IgD-negative memory B cell (primary cell): ENCODE measurements at regions not wholly inside any gene's neighbourhood (a gene's known extent, or its start where the extent isn't known, plus 50 kb on each side); places are given as distances from the start of the nearest gene placed in this dataset.

Source experiments
- H3K27ac Mint-ChIP-seq, 3 donors: one replicate each; pipeline ENCODE4 v1.8.0; 2020 to 2022; ENCODE audit warnings: mild to moderate bottlenecking in 3 of 3, mixed read lengths in 3 of 3, moderate library complexity in 1 of 3
- H3K27me3 Mint-ChIP-seq: one replicate; pipeline ENCODE4 v1.8.0; 2021; ENCODE audit warnings: mixed read lengths
- H3K36me3 Mint-ChIP-seq: one replicate; pipeline ENCODE4 v1.8.0; 2020; ENCODE audit warnings: mild to moderate bottlenecking, mixed read lengths
- H3K4me1 Mint-ChIP-seq, 3 donors: one replicate each; pipeline ENCODE4 v1.8.0; 2020 to 2022; ENCODE audit warnings: mixed read lengths in 3 of 3, mild to moderate bottlenecking in 1 of 3
- H3K4me3 Mint-ChIP-seq, 4 donors: one replicate each; pipeline ENCODE4 v1.8.0; 2020 to 2022; ENCODE audit warnings: mild to moderate bottlenecking in 4 of 4, mixed read lengths in 4 of 4, moderate library complexity in 3 of 4
- H3K9me3 Mint-ChIP-seq, 3 donors: one replicate each; pipeline ENCODE4 v1.8.0; 2020 to 2021; ENCODE audit warnings: mixed read lengths in 3 of 3, mild to moderate bottlenecking in 1 of 3

DNA sequence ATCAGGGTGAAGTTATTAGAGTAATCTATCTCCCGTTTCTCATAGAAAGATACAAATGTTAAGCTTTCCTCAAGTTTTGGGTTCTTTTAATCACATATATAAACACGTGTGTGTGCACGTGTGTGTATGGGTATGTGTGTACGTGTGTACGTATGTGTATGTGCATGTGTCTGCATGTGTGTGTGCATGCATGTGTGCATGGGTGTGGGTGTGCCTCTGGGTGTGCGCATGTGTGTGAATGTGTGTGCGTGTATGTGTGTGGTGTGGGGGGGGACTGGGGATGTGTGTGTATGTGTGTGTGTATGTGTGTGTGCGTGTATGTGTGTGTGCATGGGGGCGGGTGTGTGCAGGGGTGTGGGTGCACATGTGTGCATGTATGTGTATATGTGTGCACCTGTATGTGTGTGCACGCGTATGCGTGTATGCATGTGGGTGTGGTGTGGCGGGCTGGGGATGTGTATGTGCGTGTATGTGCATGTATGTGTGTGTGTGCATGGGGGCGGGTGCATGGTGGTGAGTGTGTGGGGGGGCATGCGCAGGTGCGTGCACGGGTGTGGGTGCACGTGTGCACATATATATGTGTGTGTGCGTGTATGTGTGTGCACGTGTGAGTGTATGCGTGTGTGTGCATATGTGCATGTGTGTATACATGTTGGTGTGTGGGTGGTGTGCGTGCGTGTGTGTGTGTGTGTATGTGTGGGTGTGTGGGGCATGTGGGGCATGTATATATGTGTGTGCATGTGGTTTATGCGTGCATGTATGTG is 304.0 kb downstream of the MBD2 start:
- Mint-ChIP-seq H3K9me3 (peaks cover 0 to 2% (median 0%) of the 10 kb centered on the region in 3 donors), H3K36me3 (no peaks in the 10 kb centered on the region), H3K4me1 (peaks cover 0 to 1% (median 0%) of the 10 kb centered on the region in 3 donors), H3K27me3 (no peaks in the 10 kb centered on the region), H3K4me3 (no peak overlapping the region), H3K27ac (no peak overlapping the region)

DNA sequence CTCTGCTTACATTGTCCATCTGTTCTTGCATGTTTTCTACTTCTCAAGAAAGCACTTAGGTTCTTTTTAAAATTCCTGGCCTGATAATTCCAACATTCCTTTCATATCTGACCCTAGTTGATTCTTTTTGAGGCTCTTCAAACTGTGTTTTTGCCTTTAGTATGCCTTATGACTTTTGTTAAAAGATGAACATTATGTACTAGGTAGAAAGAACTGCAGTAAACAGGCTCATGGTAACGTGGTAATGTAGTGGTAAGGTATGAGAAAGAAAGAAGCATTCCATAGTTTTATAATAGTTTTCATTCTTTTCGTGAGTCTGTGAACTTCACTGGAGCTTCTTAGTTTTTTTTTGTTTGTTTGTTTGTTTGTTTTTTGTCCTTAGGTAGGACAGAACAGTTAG is 306.4 kb downstream of the MBD2 start:
- H3K27ac Mint-ChIP-seq: no peak overlapping the region
- H3K4me3 Mint-ChIP-seq: no peak overlapping the region
- H3K4me1 Mint-ChIP-seq: peaks cover 0 to 1% (median 0%) of the 10 kb centered on the region in 3 donors
- H3K36me3 Mint-ChIP-seq: no peaks in the 10 kb centered on the region
- H3K9me3 Mint-ChIP-seq: peaks cover 0 to 3% (median 2%) of the 10 kb centered on the region in 3 donors
- H3K27me3 Mint-ChIP-seq: no peaks in the 10 kb centered on the region

DNA sequence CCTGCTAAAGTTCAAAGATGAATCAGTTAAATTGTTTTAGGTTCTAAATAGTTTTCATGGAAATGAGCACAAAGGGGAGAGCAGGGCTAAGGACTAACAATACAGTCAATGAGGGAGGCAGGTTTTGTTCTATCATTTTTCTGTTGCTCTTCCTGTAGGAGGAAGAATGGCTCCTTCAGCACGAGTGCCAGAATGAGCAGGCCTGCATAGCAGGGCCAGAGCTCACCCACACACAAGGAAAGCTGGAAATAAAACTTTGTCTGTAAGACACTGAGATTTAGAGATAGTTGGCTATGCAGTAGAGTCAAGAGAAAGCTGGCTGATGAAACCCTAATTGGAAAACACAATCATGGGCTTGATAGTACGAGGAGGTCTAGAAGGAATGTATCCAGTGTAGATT is 313.3 kb downstream of the MBD2 start:
- Mint-ChIP-seq H3K4me1 (no peaks in the 10 kb centered on the region), H3K27ac (no peak overlapping the region), H3K36me3 (no peaks in the 10 kb centered on the region), H3K9me3 (peaks cover 0 to 3% (median 2%) of the 10 kb centered on the region in 3 donors), H3K4me3 (no peak overlapping the region), H3K27me3 (peaks cover 3% of the 10 kb centered on the region)

DNA sequence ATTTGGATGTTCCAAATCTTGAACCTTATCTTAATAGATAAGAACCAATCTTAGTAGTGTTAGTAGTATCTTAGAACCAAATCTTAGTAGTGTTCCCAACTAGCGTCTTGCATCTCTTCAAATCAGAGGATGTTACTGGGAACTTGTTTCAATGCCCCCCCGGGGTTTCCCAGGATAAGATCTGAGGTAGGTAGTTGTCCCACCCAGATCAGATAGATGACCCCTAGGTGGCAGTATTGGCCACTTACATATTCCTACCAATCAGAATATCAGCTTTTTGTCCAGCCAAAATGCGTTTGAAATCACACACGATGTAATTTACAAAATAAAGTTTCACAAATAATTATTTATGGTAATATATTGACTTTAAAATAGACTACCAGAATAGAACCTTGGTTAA is 314.8 kb downstream of the MBD2 start:
- Mint-ChIP-seq H3K36me3 (no peaks in the 10 kb centered on the region), H3K9me3 (peaks cover 0 to 3% (median 2%) of the 10 kb centered on the region in 3 donors), H3K27ac (no peak overlapping the region), H3K4me1 (no peaks in the 10 kb centered on the region), H3K27me3 (peaks cover 4% of the 10 kb centered on the region), H3K4me3 (no peak overlapping the region)

DNA sequence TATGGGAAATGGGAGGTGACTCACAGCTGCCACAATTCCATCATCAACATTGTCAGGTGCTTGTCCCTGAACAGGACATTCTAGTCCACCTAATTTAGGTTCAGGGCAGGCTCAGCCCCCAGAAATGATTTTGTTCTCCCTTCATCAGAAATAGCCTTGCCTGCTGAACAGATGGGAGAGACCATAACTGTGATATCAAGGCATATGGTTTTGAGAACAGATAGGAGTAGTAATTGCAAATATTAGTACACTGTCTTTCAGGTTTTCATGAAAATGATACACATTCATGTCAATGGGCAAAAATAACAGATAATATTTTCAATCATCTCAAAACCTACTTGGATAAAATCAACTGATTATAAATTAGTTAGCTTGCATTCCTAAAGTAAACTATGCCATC is 316.5 kb downstream of the MBD2 start:
- no peak overlapping the region for H3K27ac Mint-ChIP-seq
- peaks cover 0 to 2% (median 0%) of the 10 kb centered on the region in 3 donors for H3K9me3 Mint-ChIP-seq
- H3K4me3 Mint-ChIP-seq: no peak overlapping the region
- peaks cover 8% of the 10 kb centered on the region for H3K27me3 Mint-ChIP-seq
- no peaks in the 10 kb centered on the region for H3K4me1 Mint-ChIP-seq
- H3K36me3 Mint-ChIP-seq: no peaks in the 10 kb centered on the region

DNA sequence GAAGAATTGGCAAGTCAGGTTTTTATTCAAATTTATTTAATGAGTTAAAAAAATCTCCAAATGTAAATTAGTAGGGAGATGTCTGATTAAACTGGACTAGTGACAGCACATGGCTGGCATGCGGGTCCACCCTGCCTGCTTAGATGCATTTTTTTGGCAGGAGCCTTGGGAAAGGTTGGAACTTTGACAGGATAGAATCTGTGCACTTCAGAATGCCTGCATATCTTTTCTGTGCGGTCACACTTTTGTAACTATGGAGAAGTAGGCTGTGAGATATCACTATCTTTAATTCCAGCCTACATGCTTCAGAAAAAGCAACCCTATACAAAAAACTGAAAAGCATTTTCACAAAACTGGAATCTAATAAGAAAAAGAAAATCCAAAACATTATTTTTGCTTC is 317.8 kb downstream of the MBD2 start:
- Mint-ChIP-seq H3K27me3 (peaks cover 8% of the 10 kb centered on the region), H3K36me3 (no peaks in the 10 kb centered on the region), H3K4me1 (no peaks in the 10 kb centered on the region), H3K27ac (no peak overlapping the region), H3K4me3 (no peak overlapping the region), H3K9me3 (peaks cover 0 to 2% (median 0%) of the 10 kb centered on the region in 3 donors)

DNA sequence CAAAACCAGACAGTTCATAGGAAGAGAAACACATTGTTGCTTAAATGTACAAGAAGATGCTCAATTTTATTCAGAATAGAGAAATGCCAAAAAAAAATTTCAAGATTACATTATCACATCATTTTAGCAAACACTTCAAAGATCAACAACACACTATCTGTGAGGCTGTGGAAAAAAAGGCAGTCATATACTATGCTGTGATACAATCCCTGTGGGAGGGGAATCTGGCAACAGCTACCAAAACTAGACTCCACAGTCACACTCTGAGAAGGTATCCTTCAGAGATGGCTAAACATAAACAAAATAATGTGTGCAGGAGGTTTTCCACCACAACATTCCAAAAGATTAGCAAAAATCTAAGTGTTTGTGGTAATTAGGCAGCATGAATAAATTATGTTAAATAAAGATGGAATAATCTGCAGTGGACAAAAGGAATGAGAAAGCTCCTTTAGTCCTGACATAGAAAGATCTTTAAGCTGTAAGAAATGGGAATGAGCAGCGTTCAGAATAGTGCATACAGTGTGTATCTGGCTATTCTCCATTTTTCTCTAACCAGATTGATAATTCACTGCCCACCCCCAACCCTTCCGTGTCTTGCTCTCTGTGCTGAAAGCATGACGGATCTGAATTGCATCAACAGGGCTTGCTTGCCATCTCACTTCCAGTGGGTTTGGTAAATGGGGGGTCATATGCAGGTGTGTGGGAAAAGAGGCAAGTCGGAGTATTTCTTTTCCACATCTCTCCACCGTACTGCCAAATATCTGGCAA is 329.6 kb downstream of the MBD2 start:
- H3K27ac Mint-ChIP-seq: no peak overlapping the region
- no peaks in the 10 kb centered on the region for H3K27me3 Mint-ChIP-seq
- H3K4me1 Mint-ChIP-seq: no peaks in the 10 kb centered on the region
- H3K4me3 Mint-ChIP-seq: no peak overlapping the region
- H3K9me3 Mint-ChIP-seq: peaks cover 0 to 2% (median 0%) of the 10 kb centered on the region in 3 donors
- H3K36me3 Mint-ChIP-seq: no peaks in the 10 kb centered on the region

DNA sequence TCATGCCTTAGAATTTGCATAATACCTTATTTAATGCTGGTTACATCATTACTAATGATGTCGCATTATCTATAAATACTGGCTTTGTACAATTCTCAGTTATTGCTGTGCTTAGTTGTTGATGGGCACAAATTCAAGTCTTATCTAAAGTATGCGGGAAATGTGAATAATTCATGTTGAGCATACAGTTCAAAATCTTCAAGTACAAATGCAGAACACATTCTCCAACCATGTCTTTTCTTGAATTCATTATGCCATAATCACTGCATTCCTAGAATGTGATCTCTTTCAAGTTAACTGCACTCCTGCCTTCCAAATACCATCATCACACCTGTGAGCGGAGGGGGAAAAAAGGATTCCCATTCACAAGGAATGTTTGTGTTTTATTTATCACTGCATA is 337.0 kb downstream of the MBD2 start:
- no peaks in the 10 kb centered on the region for H3K27me3 Mint-ChIP-seq
- H3K9me3 Mint-ChIP-seq: peaks cover 0 to 2% (median 0%) of the 10 kb centered on the region in 3 donors
- H3K27ac Mint-ChIP-seq: no peak overlapping the region
- H3K4me3 Mint-ChIP-seq: no peak overlapping the region
- H3K4me1 Mint-ChIP-seq: no peaks in the 10 kb centered on the region
- H3K36me3 Mint-ChIP-seq: no peaks in the 10 kb centered on the region

DNA sequence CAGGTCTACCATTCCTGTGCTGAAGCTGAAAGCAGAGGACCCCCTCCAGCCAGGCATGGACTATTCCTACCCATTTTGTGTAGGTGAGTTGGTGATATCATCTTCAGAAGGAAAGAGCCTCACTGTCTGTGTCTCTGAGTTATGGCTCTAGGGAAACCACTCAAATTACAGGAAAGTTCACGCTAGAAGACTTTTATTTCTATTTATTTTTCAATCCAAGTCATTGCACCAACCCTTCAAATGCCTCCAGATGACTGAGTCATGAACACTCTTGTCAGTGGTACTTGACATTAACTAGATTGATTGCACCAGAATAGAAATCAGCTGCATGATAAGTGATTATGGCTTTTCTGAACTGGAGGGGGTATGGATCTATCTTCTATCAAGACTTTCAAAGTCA is 338.4 kb downstream of the MBD2 start:
- H3K4me3 Mint-ChIP-seq: no peak overlapping the region
- peaks cover 0 to 2% (median 0%) of the 10 kb centered on the region in 3 donors for H3K9me3 Mint-ChIP-seq
- H3K4me1 Mint-ChIP-seq: no peaks in the 10 kb centered on the region
- H3K27ac Mint-ChIP-seq: no peak overlapping the region
- no peaks in the 10 kb centered on the region for H3K36me3 Mint-ChIP-seq
- H3K27me3 Mint-ChIP-seq: no peaks in the 10 kb centered on the region

DNA sequence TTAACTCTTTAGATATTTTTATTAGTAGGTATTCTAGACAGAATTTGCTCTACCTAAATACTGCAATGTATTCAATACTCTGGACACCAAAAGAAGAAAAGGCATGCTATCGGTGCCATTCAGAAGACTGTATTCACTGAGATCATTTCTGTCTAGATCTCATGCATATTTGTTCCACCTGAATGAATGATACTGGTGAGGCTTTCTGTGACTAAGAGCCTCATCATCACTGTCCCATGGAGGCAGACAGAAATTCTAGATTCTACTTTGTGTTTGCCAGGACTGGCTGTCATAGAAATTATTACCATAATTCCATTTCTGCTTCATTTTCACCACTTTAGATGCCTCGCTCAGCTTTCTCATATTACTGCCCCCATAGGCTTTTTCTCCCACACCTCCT is 340.7 kb downstream of the MBD2 start:
- Mint-ChIP-seq H3K9me3 (no peaks in the 10 kb centered on the region), H3K4me3 (no peak overlapping the region), H3K36me3 (no peaks in the 10 kb centered on the region), H3K27me3 (no peaks in the 10 kb centered on the region), H3K27ac (no peak overlapping the region), H3K4me1 (no peaks in the 10 kb centered on the region)

DNA sequence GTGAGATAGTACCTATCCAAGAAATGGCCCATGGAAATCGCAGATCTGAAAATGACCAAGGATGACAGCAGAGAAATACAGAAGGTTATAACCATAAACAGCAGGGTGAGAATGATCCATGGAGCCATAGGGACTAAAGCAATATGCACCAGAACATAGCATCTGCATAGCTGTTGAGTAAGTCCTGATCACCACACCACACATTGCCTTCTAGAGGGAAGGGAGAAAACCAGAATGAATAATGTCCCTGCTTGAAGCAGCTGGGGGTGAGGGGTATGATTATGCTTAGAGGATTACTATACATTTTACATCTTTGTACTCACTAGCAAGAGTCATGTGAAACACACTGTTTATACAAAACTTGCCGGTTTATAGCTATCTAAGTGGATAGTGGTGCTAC is 350.4 kb downstream of the MBD2 start:
- Mint-ChIP-seq H3K27me3 (no peaks in the 10 kb centered on the region), H3K4me3 (no peak overlapping the region), H3K27ac (no peak overlapping the region), H3K4me1 (no peaks in the 10 kb centered on the region), H3K9me3 (peaks cover 2 to 7% (median 4%) of the 10 kb centered on the region in 3 donors), H3K36me3 (no peaks in the 10 kb centered on the region)

DNA sequence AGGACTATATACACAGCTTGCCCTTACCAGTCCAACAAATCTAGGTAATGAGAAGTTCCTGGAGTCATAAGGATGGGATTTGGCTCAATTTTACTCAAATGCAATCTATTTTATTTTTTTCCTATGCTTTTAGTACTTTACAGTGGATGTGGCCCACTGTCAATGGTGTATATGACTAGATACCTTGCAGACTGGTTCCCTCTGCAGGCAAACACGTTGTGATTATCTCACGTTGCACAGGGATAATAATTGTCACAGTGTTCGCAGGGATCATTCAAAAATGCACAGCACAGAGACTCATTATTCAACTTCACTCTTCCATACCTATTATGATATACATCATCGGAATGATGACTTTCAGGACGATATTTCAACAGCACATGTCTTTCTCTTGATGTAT is 359.7 kb downstream of the MBD2 start:
- H3K36me3 Mint-ChIP-seq: no peaks in the 10 kb centered on the region

DNA sequence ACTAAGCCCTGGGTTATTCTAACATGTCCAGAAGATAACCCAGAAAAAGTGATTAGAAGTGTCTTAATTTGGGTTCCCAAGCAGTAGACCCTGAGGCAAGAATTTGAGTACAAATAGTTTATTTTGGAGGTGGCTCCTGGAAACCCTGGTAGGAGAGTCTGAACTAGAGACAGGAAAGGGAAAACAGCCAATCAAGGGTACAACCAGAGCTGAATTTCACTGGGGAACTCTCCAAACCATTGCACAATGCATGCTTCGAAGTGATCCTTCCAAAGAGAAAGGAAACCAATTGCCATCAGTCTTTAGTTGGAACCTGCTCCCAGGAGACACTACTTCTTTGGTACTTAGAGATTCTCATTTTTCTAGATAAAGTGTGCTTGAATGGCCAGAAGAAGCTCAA is 361.5 kb downstream of the MBD2 start:
- no peaks in the 10 kb centered on the region for H3K9me3 Mint-ChIP-seq
- no peaks in the 10 kb centered on the region for H3K36me3 Mint-ChIP-seq
- H3K27ac Mint-ChIP-seq: no peak overlapping the region
- no peaks in the 10 kb centered on the region for H3K4me1 Mint-ChIP-seq
- H3K27me3 Mint-ChIP-seq: no peaks in the 10 kb centered on the region
- H3K4me3 Mint-ChIP-seq: no peak overlapping the region

More for the DNA sequence above, 359.7 kb downstream of the MBD2 start:
- Mint-ChIP-seq H3K27me3 (no peaks in the 10 kb centered on the region), H3K4me3 (no peak overlapping the region), H3K9me3 (no peaks in the 10 kb centered on the region), H3K27ac (no peak overlapping the region), H3K4me1 (no peaks in the 10 kb centered on the region)

DNA sequence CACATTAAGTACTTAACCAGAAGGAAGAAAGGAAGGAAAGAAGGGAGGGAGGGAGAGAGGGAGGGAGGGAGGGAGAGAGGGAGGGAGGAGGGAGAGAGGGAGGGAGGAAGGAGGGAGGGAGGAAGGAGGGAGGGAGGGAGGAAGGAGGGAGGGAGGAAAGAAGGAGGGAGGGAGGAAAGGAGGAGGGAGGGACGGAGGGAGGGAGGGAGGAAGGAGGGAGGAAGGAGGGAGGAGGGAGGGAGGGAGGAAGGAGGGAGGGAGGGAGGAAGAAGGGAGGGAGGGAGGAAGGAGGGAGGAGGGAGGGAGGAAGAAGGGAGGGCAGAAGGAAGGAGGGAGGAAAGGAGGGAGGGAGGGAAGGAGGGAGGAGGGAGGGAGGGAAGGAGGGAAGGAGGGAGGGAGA is 363.3 kb downstream of the MBD2 start:
- no peaks in the 10 kb centered on the region for H3K27me3 Mint-ChIP-seq
- no peaks in the 10 kb centered on the region for H3K4me1 Mint-ChIP-seq
- H3K9me3 Mint-ChIP-seq: peaks cover 0 to 4% (median 0%) of the 10 kb centered on the region in 3 donors
- no peak overlapping the region for H3K4me3 Mint-ChIP-seq
- no peak overlapping the region for H3K27ac Mint-ChIP-seq
- no peaks in the 10 kb centered on the region for H3K36me3 Mint-ChIP-seq

DNA sequence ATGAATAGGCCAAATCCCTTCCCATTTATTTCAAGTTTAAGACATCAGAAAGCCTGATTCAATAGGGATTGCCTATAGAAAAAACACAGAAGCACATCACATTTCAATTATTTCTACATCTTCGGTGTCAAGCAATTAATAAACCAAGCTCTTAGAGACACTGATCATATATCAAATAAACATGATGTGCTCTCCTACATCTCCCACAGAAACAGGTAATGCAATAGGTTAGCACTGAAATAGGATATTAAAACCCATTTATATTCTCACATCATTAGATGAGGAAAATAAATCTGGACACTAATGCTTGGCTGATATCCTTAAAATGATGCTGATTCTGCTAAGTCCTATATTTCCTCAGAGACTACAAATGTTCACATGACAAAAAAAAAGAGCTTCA is 364.7 kb downstream of the MBD2 start:
- peaks cover 0 to 4% (median 0%) of the 10 kb centered on the region in 3 donors for H3K9me3 Mint-ChIP-seq
- H3K4me3 Mint-ChIP-seq: no peak overlapping the region
- no peaks in the 10 kb centered on the region for H3K4me1 Mint-ChIP-seq
- H3K36me3 Mint-ChIP-seq: no peaks in the 10 kb centered on the region
- no peak overlapping the region for H3K27ac Mint-ChIP-seq
- no peaks in the 10 kb centered on the region for H3K27me3 Mint-ChIP-seq

DNA sequence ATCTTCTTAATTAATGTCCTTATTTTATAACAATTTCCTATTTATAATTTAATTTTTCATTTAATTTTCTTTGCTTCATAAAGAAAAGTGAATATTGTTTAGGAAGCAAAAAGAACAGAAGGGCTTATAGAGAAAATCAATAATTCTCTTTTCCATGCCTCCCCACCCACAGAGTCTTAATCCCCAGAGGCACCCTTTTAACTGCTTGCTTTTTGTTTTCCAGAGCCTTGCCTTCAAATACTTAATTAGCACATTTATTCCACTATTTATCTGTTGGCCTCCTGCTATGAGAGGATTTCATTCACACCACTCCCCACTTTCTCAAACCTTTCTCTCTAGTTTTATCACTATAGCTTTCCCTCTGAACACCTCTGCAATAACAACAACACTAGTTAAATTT is 373.6 kb downstream of the MBD2 start:
- Mint-ChIP-seq H3K9me3 (peaks cover 1 to 8% (median 3%) of the 10 kb centered on the region in 3 donors), H3K4me3 (no peak overlapping the region), H3K36me3 (no peaks in the 10 kb centered on the region), H3K27ac (no peak overlapping the region), H3K4me1 (no peaks in the 10 kb centered on the region), H3K27me3 (no peaks in the 10 kb centered on the region)
